ENCODE measurements at regions not wholly inside any gene's neighbourhood (a gene's known extent, or its start where the extent isn't known, plus 50 kb on each side); places are given as distances from the start of the nearest gene placed in this dataset.

- no peak for TF ChIP-seq CTCF (IDR thresholded peaks at IDR 0.05)
- Histone ChIP-seq H3K9me3 (no peaks in the 10 kb centered on the region), H3K4me1 (no peaks in the 10 kb centered on the region), H3K4me3 (no peak overlapping the region), H3K27ac (no peak overlapping the region), H3K27me3 (no peaks in the 10 kb centered on the region), H3K36me3 (no peaks in the 10 kb centered on the region)
- no peak for DNase-seq
- no peak for ATAC-seq
- intact Hi-C loops (cut with DNase I) = no loop called here
These were observed 54.1 kb upstream of the GNG2 start for GRCh38 chr14:51806026-51807023.

- Histone ChIP-seq H3K27me3 (no peaks in the 10 kb centered on the region), H3K27ac (no peak overlapping the region), H3K4me1 (no peaks in the 10 kb centered on the region), H3K36me3 (no peaks in the 10 kb centered on the region), H3K9me3 (no peaks in the 10 kb centered on the region), H3K4me3 (no peak overlapping the region)
- ATAC-seq (no peak), DNase-seq (no peak)
- no peak for TF ChIP-seq CTCF (IDR thresholded peaks at IDR 0.05)
- intact Hi-C loops (cut with DNase I) = no loop called here
These were observed 53.1 kb upstream of the GNG2 start for GRCh38 chr14:51807356-51807755.
